ENCODE measurements at regions not wholly inside any gene's neighbourhood (a gene's known extent, or its start where the extent isn't known, plus 50 kb on each side); places are given as distances from the start of the nearest gene placed in this dataset.

DNA sequence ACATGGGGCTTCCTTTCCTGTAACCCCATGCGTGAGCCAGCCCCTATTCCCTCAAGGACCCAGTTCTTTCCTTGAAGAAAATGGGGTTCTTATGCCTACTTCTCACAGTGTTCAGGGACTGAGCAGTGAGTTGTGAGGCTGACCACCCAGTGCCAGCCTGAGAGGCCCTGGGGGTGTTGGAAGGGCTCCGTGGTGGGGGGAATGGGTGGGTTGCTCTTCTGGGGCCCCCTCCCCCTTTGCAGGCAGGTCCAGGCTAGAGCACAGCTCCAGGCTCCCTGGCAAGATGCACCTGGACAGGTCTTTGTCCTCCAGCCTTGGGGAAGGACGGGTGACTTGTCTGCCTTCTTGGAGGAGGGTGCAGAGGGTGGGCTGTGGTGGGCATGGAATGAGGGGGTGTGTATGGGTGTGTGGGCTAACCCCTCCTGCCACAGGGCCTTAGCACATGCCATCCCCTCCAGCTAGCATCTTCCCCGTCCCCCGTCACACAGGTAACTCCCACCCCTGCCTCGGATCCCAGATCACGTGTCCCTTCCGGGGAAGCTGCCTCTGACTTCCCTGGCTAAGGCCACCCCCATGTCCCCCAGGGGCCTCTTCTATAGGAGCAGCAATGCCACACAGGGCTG is 64.6 kb downstream of the MYEOV start:
- Mint-ChIP-seq H3K36me3 (no peaks in the 10 kb centered on the region), H3K27me3 (ENCODE audit: low read depth in 3 of 3) (peaks cover 4 to 6% (median 5%) of the 10 kb centered on the region in 3 donors), H3K9me3 (peaks cover 0 to 6% (median 0%) of the 10 kb centered on the region in 6 donors), H3K4me3 (no peak overlapping the region), H3K27ac (no peak overlapping the region), H3K4me1 (no peaks in the 10 kb centered on the region)
- DNase-seq: no peak

DNA sequence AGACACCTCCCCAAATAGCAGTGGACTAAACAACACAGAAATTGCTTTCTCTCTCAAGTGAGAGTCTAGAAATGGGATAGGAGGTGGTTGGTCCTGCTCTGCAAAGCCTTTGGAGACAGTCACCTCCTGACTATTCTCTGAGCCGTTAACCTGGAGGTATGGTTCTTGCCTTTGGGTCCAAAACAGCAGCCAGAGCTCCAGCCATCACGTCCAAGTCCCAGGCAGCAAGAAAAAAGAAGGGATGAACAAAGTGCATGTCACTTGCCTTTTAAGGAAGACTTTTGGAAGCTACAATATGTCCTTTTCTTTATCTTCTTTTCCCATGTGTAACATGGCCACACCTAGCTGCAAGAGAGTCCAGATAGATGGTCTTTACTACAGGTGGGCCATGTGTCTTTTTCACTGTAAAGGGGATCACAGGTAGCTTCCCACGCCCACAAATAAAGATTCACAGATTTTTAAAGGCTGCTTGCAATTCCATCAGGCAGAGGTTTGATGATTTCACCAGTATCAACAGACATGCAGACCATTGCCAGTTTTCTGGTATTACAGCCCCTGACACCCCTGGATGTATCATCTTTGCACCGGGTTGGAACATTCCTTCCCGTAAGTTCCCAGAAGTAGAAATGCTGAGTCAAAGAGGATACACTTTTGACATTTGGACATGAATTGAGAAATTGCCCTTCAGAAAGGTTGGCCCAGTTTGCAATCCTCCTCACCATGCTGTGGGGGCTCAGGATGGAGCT is 66.0 kb downstream of the MYEOV start:
- Mint-ChIP-seq H3K27me3 (ENCODE audit: low read depth in 3 of 3) (peaks cover 4 to 5% (median 4%) of the 10 kb centered on the region in 3 donors), H3K9me3 (peaks cover 0 to 6% (median 0%) of the 10 kb centered on the region in 6 donors), H3K36me3 (no peaks in the 10 kb centered on the region), H3K27ac (no peak overlapping the region), H3K4me1 (no peaks in the 10 kb centered on the region), H3K4me3 (no peak overlapping the region)
- DNase-seq: no peak

DNA sequence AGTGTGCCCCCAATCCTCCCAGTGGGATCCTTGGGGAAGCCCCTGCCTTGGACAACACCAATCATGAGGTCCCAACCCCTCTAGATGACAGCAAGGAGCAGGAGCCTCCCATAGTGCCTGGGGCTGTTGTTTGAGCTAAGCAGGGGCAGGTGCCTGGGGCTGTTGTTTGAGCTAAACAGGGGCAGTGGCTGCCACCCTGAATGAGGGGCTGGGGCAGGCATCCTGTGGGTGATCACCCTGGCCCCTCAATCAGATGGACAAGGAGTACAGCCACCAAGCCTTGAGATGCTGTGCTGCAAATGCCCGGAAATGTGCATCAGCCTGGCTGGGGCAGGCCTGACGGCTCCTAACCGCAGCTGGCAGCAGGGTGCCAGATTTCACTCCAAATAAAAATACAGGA is 66.7 kb downstream of the MYEOV start:
- Mint-ChIP-seq H3K9me3 (peaks cover 0 to 6% (median 0%) of the 10 kb centered on the region in 6 donors), H3K27ac (no peak overlapping the region), H3K36me3 (no peaks in the 10 kb centered on the region), H3K4me1 (no peaks in the 10 kb centered on the region), H3K4me3 (no peak overlapping the region), H3K27me3 (ENCODE audit: low read depth in 3 of 3) (peaks cover 4 to 5% (median 4%) of the 10 kb centered on the region in 3 donors)
- no peak for DNase-seq

DNA sequence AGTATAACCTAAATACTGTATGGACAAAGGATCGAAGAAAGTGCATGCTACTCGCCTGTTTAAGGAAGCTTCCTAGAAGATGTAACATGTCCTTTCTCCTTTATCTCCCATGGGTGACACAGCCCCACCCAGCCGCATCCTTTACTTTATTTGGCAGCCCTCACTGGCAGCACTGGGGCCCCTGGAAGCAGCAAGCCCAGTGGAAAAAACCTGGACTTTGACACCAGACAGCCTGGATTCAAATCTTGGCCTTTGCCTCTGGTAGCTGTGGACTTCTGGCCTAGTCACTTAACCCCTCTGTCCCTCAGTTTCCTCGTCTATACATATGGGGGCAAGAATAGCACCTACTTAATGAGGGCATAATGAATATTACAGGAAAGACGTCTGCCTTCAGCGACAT is 67.1 kb downstream of the MYEOV start:
- Mint-ChIP-seq H3K4me1 (no peaks in the 10 kb centered on the region), H3K4me3 (no peak overlapping the region), H3K36me3 (no peaks in the 10 kb centered on the region), H3K27me3 (ENCODE audit: low read depth in 3 of 3) (peaks cover 4 to 5% (median 4%) of the 10 kb centered on the region in 3 donors), H3K27ac (no peak overlapping the region), H3K9me3 (peaks cover 0 to 6% (median 0%) of the 10 kb centered on the region in 6 donors)
- DNase-seq: no peak

DNA sequence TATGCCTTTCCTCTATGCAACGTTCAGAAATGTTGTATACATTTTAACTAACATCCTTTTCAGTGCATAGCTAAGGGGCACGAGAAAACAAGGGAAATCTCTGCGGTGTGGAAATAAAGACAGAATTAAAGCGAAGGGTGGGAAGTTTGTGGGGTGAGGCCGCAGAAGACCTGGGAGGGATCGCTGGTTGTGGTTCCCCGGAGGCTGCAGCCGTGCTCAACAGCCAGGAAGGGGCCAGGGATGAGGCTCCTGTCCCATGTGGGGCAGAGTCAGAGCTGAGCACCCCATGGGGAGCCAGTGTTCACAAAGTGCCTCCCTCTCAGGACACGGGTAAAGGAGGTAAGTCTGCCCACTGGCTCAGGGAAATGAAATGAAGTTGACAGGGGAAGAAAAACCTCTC is 67.5 kb downstream of the MYEOV start:
- H3K36me3 Mint-ChIP-seq: no peaks in the 10 kb centered on the region
- H3K9me3 Mint-ChIP-seq: peaks cover 0 to 6% (median 0%) of the 10 kb centered on the region in 6 donors
- H3K4me3 Mint-ChIP-seq: no peak overlapping the region
- DNase-seq: no peak
- H3K27ac Mint-ChIP-seq: no peak overlapping the region
- peaks cover 4 to 5% (median 4%) of the 10 kb centered on the region in 3 donors for H3K27me3 Mint-ChIP-seq (ENCODE audit: low read depth in 3 of 3)
- H3K4me1 Mint-ChIP-seq: no peaks in the 10 kb centered on the region

DNA sequence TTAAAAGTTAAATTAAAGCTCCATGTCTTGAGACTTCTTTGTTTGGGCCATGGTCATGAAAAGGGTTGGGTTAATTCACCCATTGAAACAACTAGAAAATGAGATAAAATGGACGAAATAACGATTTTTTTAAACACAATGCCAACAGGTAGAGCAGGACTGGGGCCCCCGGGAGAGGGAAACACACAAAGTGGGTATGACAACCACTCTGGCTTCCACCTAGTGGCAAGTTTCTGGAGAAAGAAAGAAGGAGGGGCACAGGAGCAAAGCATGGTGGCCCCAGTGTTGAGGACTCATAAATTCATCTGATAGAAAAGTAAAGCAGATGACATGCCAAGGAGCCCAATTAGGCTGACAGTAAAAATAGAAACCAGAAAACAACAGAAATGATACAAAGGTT is 68.4 kb downstream of the MYEOV start:
- no peak overlapping the region for H3K27ac Mint-ChIP-seq
- no peak overlapping the region for H3K4me3 Mint-ChIP-seq
- DNase-seq: no peak
- H3K36me3 Mint-ChIP-seq: no peaks in the 10 kb centered on the region
- no peaks in the 10 kb centered on the region for H3K4me1 Mint-ChIP-seq
- H3K27me3 Mint-ChIP-seq (ENCODE audit: low read depth in 3 of 3): peaks cover 4 to 5% (median 4%) of the 10 kb centered on the region in 3 donors
- peaks cover 0 to 6% (median 0%) of the 10 kb centered on the region in 6 donors for H3K9me3 Mint-ChIP-seq

DNA sequence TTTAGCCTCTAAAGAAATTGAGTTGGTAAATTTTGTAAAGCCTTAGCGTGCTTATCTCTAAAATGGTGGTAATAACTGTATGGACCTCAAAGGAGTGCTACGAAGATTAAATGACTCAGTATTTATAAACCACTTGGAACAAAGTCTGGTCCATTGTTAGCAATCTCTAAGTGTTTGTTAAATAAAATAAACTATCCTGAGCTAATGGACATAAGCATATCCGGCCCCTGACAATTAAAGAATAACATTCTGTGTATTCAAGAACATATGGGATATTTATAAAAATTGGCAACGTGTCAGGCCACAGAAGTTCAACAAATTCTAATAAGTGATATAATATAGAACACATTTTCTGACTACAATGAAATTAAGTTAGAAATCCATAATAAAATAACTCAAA is 71.0 kb downstream of the MYEOV start:
- Mint-ChIP-seq H3K4me1 (no peaks in the 10 kb centered on the region), H3K4me3 (no peak overlapping the region)

DNA sequence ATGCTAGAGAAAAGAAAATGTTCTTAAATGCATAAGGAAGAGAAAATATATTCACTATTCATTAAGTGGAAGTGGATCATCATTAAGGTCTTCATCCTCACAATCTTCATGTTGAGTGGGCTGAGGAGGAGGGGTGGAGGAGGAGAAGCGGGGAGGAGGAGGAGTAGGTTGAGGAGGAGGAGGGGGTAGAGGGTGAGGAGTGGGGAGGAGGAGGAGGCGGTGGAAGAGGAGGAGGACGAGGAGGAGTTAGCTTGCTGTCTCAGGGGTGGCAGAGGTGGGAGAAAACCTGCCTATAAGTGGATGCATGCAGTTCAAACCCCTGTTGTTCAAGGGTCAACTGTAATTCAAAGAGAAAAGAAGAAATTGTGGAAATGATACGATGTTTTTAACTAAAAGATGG is 71.6 kb downstream of the MYEOV start:
- H3K9me3 Mint-ChIP-seq: no peaks in the 10 kb centered on the region
- H3K4me1 Mint-ChIP-seq: no peaks in the 10 kb centered on the region
- no peaks in the 10 kb centered on the region for H3K36me3 Mint-ChIP-seq
- DNase-seq: no peak
- peaks cover 0 to 8% (median 4%) of the 10 kb centered on the region in 3 donors for H3K27me3 Mint-ChIP-seq (ENCODE audit: low read depth in 3 of 3)
- H3K27ac Mint-ChIP-seq: no peak overlapping the region
- H3K4me3 Mint-ChIP-seq: no peak overlapping the region

More for the DNA sequence above, 71.0 kb downstream of the MYEOV start:
- Mint-ChIP-seq H3K27ac (no peak overlapping the region), H3K27me3 (ENCODE audit: low read depth in 3 of 3) (peaks cover 0 to 7% (median 4%) of the 10 kb centered on the region in 3 donors), H3K9me3 (peaks cover 0 to under 1% (median 0%) of the 10 kb centered on the region in 6 donors), H3K36me3 (no peaks in the 10 kb centered on the region)
- DNase-seq: no peak

DNA sequence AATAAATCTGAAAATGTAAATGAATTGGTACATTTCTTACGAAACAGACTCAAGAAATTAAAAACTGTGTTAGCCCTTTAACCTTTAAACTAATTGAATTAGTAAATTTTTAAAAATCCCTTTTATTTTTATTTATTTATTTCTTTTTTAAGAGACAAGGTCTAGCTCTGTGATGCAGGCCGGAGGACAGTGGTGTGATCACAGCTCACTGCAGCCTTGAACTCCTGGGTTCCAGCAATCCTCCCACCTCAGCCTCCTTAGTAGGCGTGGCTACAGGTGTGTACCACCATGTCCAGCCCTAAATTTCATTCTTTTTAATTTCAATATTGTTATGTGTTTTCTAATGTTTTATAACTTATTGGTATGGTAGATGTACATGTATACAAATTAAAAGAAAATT is 72.6 kb downstream of the MYEOV start:
- Mint-ChIP-seq H3K4me1 (no peaks in the 10 kb centered on the region), H3K9me3 (no peaks in the 10 kb centered on the region), H3K4me3 (no peak overlapping the region), H3K36me3 (no peaks in the 10 kb centered on the region), H3K27me3 (ENCODE audit: low read depth in 3 of 3) (peaks cover 0 to 3% (median 2%) of the 10 kb centered on the region in 3 donors), H3K27ac (no peak overlapping the region)
- DNase-seq: no peak

DNA sequence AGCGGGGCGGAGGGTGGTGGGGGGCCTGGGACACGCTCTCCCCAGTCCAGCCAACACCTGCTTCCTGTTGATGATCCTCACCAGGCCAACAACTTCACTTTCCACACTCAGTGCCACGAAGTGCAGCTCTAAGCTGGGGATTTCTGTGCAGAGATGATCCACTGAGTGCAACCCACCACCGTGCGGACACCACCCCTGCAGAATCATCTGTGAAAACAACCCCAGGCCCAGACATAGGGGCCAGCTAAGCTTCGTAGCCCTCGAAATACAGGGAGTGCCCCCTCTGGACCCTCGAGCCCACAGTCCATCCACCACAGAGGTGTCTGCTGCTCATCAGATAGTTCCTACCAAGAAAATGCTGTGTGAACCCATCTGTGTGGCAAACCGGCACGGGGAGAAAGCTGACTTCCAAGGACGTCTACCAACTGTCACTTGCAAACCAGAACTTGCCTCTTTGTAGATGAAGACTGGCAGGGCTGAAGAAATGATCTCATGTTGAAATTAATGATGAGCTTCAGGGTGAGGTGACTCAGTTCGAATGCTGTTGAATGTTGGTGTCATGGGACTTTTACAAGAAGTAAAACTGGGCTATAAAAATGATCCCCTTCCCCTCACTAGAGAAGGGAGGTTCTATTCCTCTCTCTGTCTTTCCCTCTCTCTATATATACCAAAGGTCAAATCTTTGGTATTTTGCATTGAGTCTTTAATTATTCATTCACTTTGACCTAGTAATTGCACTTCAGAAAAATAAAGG is 73.4 kb downstream of the MYEOV start:
- Mint-ChIP-seq H3K27ac (no peak overlapping the region), H3K27me3 (ENCODE audit: low read depth in 3 of 3) (peaks cover 0 to 6% (median 2%) of the 10 kb centered on the region in 3 donors), H3K9me3 (no peaks in the 10 kb centered on the region), H3K36me3 (no peaks in the 10 kb centered on the region), H3K4me3 (no peak overlapping the region), H3K4me1 (no peaks in the 10 kb centered on the region)
- DNase-seq: no peak

DNA sequence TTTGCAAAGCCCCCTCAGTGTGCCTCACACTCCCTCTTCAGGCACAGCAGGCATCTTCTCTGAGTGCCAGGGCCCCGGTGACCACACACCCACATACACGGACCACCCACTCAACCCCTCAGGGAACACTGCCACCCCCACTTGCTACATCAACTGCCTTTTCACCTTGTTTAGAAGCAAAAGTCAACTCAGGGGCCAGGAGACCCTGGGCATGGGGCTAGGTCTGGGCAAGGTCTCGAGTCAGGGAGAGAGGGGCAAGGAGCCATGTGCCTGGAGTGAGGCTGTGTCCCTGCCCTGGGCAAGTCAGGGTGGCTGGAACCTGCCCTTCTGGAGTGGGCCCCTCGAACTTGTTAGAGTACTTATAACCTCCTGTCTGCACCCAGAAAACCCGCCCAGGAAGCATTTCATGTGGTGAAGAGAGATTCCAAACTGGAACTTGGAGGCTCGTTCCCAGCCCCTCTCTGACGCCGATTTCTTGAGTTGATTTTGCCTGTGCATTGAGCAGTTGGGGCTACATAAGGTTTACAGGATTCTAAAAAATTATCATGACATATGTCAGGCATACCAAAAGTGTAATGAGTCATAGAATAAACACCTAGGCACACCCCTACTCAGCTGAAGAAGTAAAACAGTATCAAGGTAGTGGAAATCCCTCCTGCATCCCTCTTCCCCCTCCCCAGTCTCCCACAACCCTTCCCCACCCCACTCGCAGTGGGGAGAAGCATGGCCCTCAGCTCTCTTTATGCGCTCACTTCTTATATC is 74.3 kb downstream of the MYEOV start:
- DNase-seq: no peak
- Mint-ChIP-seq H3K36me3 (no peaks in the 10 kb centered on the region), H3K27ac (no peak overlapping the region), H3K27me3 (ENCODE audit: low read depth in 3 of 3) (peaks cover 0 to 6% (median 2%) of the 10 kb centered on the region in 3 donors), H3K4me3 (no peak overlapping the region), H3K4me1 (no peaks in the 10 kb centered on the region), H3K9me3 (no peaks in the 10 kb centered on the region)

DNA sequence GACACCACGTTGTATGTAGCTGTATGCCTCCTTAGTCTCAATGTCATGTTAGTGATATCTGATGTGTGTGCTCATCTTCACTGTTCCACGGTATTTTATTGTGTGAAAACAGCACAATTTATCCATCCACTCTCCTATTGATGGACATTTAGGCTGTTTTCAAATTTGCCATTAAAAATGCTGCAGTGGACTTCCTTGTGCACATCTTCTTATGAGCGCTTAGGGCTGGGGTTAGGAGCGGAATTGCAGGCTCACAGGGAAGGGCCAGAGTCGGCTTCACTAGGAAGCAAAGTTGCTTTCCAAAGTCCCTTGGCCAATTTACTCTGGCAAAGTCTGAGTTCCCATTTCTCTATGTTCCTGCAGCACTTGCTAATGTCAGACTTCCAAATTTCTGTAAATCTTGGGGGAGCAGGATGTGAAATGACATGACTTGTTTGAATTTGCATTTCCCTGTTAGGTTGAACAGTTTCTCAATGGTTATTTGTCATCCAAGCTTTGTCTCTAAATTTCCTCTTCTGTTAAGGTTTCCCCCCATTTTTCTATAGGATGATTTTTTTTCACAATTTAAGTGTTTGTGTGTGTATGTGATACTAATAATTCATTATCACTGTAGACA is 75.4 kb downstream of the MYEOV start:
- Mint-ChIP-seq H3K4me3 (no peak overlapping the region), H3K4me1 (no peaks in the 10 kb centered on the region), H3K36me3 (no peaks in the 10 kb centered on the region), H3K9me3 (no peaks in the 10 kb centered on the region), H3K27ac (no peak overlapping the region), H3K27me3 (ENCODE audit: low read depth in 3 of 3) (peaks cover 0 to 6% (median 2%) of the 10 kb centered on the region in 3 donors)
- no peak for DNase-seq

DNA sequence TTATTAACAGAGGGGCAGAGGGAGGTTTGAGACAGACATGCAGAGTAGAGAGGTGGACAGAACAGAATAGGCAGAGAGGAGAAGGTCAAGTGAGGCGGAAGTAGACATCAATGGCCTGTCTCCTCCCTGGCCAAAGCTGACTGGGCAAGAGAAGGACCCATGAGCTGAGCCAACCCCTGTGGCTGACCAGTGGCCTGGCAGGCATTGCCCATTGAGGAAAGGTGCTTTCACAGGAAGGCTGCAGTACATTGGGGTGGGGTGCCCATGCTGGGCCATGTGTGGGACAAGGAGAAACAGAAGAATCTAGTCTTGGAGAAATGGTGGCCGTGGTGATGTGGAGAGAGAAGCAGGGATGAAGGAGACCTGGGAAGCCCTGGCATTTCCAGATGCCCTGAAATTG is 76.0 kb downstream of the MYEOV start:
- Mint-ChIP-seq H3K4me1 (no peaks in the 10 kb centered on the region), H3K27me3 (ENCODE audit: low read depth in 3 of 3) (peaks cover 0 to 6% (median 2%) of the 10 kb centered on the region in 3 donors), H3K27ac (no peak overlapping the region), H3K36me3 (no peaks in the 10 kb centered on the region), H3K9me3 (no peaks in the 10 kb centered on the region), H3K4me3 (no peak overlapping the region)
- no peak for DNase-seq

Measured in immature natural killer cell (primary cell).